ENCODE measurements at regions not wholly inside any gene's neighbourhood (a gene's known extent, or its start where the extent isn't known, plus 50 kb on each side); places are given as distances from the start of the nearest gene placed in this dataset.
A peak's percentile ranks its signal among the peaks of the same experiment; 100 is the strongest.

DNA sequence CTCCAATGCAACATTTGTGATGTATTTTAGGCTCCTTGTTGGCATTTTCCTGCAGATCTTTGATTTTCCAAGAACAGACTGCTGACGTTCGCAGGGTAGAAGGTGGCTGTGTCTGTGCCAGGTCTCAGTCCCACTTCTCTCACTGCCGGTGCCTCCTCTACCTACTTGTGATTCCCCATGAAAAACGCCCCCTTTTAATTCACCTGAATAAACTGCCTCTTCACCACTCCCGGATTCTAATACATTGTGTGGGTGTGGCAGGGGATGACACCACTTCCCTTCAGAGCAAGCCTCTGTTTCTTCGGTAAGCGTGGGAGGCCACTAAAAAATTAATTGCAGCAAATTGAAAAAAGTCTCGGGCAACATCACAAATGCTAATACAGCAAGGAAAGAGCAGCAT, 96.1 kb upstream of the FAM9B start:
- Histone ChIP-seq H3K9ac (ENCODE audit: low read length) (no peak overlapping the region), H3K4me1 (ENCODE audit: control insufficient read depth, insufficient read depth, low read length) (peaks cover 6% of the 10 kb centered on the region; the same call in 1 of the 2 replicates)

DNA sequence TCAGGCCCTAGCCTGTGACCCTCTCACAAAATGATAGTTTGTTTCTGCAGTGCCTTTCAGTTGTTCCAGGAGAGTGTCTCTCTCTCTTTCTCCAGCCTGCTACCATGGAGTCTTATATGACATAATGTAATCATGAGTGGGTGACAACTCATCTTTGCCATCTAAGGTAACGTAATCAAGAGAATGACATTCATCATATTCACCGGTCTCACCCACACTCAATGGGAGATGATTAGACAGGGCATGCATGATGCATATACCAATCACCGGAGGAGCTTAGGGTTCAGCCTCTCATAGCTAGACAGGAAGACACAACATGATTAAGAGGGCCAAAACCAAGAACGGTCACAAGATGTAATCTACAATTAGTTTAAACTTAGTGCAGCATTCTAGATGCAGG, 97.1 kb upstream of the FAM9B start:
- no peaks in the 10 kb centered on the region; the same call in 1 of the 2 replicates for H3K27me3 ChIP-seq (ENCODE audit: control insufficient read depth, insufficient read depth, low read length)
- peaks cover 6% of the 10 kb centered on the region; the same call in 1 of the 2 replicates for H3K4me1 ChIP-seq (ENCODE audit: control insufficient read depth, insufficient read depth, low read length)
- no peaks in the 10 kb centered on the region for H3K36me3 ChIP-seq (ENCODE audit: control insufficient read depth, insufficient read depth, low read length)
- no peak overlapping the region for H3K4me3 ChIP-seq (ENCODE audit: low read depth, low read length)
- H3K9ac ChIP-seq (ENCODE audit: low read length): no peak overlapping the region
- H3K9me3 ChIP-seq (ENCODE audit: control insufficient read depth, insufficient read depth, low read depth, low read length): peaks cover 12% of the 10 kb centered on the region
- no peak overlapping the region for H3K27ac ChIP-seq (ENCODE audit: low read depth, low read length)

More for the DNA sequence above, 96.1 kb upstream of the FAM9B start:
- H3K27me3 ChIP-seq (ENCODE audit: control insufficient read depth, insufficient read depth, low read length): no peaks in the 10 kb centered on the region; the same call in 1 of the 2 replicates
- no peak overlapping the region for H3K27ac ChIP-seq (ENCODE audit: low read depth, low read length)
- H3K4me3 ChIP-seq (ENCODE audit: low read depth, low read length): no peak overlapping the region
- H3K9me3 ChIP-seq (ENCODE audit: control insufficient read depth, insufficient read depth, low read depth, low read length): peaks cover 12% of the 10 kb centered on the region
- H3K36me3 ChIP-seq (ENCODE audit: control insufficient read depth, insufficient read depth, low read length): no peaks in the 10 kb centered on the region

DNA sequence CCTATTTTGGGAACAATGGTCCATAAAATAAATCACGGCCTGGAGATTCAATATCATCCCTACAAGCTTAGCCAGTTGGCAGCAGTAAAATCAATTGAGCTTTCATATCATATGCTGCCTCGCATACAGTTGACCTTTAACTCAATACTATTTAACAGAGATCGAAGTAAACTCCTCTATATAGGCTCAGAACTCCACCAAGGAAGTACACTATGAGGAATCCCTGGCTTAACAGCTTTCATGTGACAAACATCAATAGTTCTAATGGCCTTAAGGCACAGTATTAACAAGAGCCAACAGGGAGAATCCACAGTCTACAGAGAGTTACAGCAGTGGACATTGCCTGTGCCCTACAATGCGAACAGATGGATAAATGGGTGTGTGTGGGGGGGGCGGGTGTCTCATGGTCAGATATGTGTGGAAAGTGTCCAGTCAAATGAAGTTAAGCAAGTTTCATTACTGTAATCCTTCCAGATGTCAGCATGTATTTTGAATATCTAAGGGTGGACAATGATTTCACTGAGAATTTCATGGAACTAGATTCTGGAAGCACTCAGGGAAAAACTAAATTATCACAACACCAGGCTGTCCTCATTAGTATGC, 98.2 kb upstream of the FAM9B start:
- H3K36me3 ChIP-seq (ENCODE audit: control insufficient read depth, insufficient read depth, low read length): no peaks in the 10 kb centered on the region
- peaks cover 12% of the 10 kb centered on the region for H3K9me3 ChIP-seq (ENCODE audit: control insufficient read depth, insufficient read depth, low read depth, low read length)
- no peak overlapping the region for H3K9ac ChIP-seq (ENCODE audit: low read length)
- no peak overlapping the region for H3K4me3 ChIP-seq (ENCODE audit: low read depth, low read length)
- peaks cover 6% of the 10 kb centered on the region; the same call in 1 of the 2 replicates for H3K4me1 ChIP-seq (ENCODE audit: control insufficient read depth, insufficient read depth, low read length)
- no peaks in the 10 kb centered on the region; the same call in 1 of the 2 replicates for H3K27me3 ChIP-seq (ENCODE audit: control insufficient read depth, insufficient read depth, low read length)
- H3K27ac ChIP-seq (ENCODE audit: low read depth, low read length): no peak overlapping the region

DNA sequence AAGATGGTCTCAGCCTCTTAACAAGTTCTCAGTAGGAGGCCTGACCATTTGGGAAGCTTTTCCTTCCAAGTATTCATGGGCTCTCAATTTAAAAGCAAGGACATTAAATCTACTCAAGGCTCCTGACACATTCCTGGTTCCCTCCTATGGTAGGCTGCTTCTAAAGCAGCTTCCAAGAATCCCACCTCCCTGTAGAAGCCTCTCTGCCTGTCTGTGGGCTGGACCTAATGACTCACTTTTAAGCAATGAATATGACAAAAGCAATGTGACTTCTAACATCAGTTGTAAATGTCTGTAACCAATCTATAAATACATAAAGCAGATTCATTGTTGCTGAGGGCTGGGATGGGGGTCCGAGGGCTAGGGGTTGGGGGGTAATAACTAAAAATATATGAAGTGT, 99.5 kb upstream of the FAM9B start:
- Histone ChIP-seq H3K27me3 (ENCODE audit: control insufficient read depth, insufficient read depth, low read length) (no peaks in the 10 kb centered on the region; the same call in 1 of the 2 replicates), H3K9ac (ENCODE audit: low read length) (no peak overlapping the region), H3K4me3 (ENCODE audit: low read depth, low read length) (no peak overlapping the region), H3K9me3 (ENCODE audit: control insufficient read depth, insufficient read depth, low read depth, low read length) (peaks cover 12% of the 10 kb centered on the region), H3K36me3 (ENCODE audit: control insufficient read depth, insufficient read depth, low read length) (no peaks in the 10 kb centered on the region), H3K27ac (ENCODE audit: low read depth, low read length) (no peak overlapping the region), H3K4me1 (ENCODE audit: control insufficient read depth, insufficient read depth, low read length) (peaks cover 6% of the 10 kb centered on the region; the same call in 1 of the 2 replicates)

DNA sequence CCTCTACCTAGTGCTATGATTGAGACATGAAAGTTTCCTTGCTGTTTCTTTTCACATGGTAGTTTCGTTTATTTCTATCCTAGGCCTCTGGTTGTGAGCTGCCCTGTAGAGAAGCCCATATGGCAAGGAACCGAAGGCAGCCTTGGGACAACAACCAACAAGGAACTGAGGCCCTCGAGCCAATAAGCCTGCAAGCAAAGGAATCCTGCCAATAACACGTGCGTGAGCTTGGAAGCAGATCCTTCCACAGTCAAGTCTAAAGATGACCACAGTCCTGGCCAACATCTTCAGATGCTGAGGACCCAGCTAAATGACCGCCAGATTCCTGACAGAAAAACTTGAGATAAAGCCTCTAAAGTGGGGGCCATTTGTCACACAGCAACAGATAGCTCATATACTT, 100.4 kb upstream of the FAM9B start:
- no peak overlapping the region for H3K9ac ChIP-seq (ENCODE audit: low read length)
- H3K27me3 ChIP-seq (ENCODE audit: control insufficient read depth, insufficient read depth, low read length): no peaks in the 10 kb centered on the region; the same call in 1 of the 2 replicates
- H3K9me3 ChIP-seq (ENCODE audit: control insufficient read depth, insufficient read depth, low read depth, low read length): peaks cover 12% of the 10 kb centered on the region
- H3K4me1 ChIP-seq (ENCODE audit: control insufficient read depth, insufficient read depth, low read length): peaks cover 6% of the 10 kb centered on the region; the same call in 1 of the 2 replicates
- H3K4me3 ChIP-seq (ENCODE audit: low read depth, low read length): no peak overlapping the region
- H3K36me3 ChIP-seq (ENCODE audit: control insufficient read depth, insufficient read depth, low read length): no peaks in the 10 kb centered on the region
- H3K27ac ChIP-seq (ENCODE audit: low read depth, low read length): no peak overlapping the region

DNA sequence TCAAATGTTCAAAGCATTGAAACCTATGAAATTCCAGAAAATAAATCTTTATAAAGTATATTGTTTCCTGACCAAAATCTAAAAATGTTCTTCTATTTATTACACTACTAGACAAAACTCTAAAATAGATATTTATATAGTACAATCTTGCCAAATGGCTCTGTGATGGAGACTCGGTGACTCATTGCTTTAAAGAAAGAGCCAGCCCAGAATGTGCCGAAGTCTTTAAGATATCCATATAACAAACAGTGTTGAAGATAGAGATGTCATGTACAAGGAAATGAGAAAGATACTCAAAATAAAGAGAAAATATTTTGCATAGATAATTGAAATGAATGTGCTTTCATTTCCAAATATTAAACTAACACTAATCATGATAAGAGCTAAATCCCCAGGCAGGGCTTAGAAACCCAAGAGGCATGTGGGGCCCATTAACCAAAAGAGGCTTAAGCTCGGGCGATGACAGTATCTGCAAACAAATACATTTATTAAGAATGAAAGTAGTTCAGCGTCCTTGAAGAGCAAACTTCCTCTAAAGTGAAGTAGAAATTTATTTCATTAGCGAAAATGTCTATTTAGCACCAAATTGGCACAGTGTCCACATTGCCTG, 102.1 kb upstream of the FAM9B start:
- H3K9me3 ChIP-seq (ENCODE audit: control insufficient read depth, insufficient read depth, low read depth, low read length): peaks cover 12% of the 10 kb centered on the region
- H3K4me1 ChIP-seq (ENCODE audit: control insufficient read depth, insufficient read depth, low read length): peaks cover 6% of the 10 kb centered on the region; the same call in 1 of the 2 replicates
- no peak overlapping the region for H3K9ac ChIP-seq (ENCODE audit: low read length)
- H3K36me3 ChIP-seq (ENCODE audit: control insufficient read depth, insufficient read depth, low read length): no peaks in the 10 kb centered on the region
- H3K4me3 ChIP-seq (ENCODE audit: low read depth, low read length): no peak overlapping the region
- no peak overlapping the region for H3K27ac ChIP-seq (ENCODE audit: low read depth, low read length)
- H3K27me3 ChIP-seq (ENCODE audit: control insufficient read depth, insufficient read depth, low read length): no peaks in the 10 kb centered on the region; the same call in 1 of the 2 replicates

DNA sequence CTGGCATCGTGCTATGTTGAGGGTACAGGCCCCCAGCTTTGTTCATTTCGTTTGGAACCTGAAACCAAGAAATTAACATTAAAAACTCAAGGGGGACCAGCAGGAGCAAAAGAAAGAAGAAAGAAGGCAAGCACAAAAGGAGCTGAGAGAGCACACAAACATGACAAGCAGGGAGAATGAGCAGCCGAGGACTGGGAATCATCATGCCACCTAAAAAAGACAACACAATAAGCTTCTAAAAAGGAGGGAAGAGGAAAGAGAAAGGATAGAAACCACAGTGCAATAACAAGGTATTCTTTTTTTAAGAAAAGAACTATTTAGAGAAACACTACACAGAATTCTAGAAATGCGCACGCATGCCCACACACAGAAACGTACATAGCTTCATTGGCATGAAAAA, 103.2 kb upstream of the FAM9B start:
- Histone ChIP-seq H3K9ac (ENCODE audit: low read length) (no peak overlapping the region), H3K9me3 (ENCODE audit: control insufficient read depth, insufficient read depth, low read depth, low read length) (peaks cover 9% of the 10 kb centered on the region), H3K4me3 (ENCODE audit: low read depth, low read length) (no peak overlapping the region), H3K27ac (ENCODE audit: low read depth, low read length) (no peak overlapping the region), H3K4me1 (ENCODE audit: control insufficient read depth, insufficient read depth, low read length) (peaks cover 6% of the 10 kb centered on the region; the same call in 1 of the 2 replicates), H3K36me3 (ENCODE audit: control insufficient read depth, insufficient read depth, low read length) (no peaks in the 10 kb centered on the region), H3K27me3 (ENCODE audit: control insufficient read depth, insufficient read depth, low read length) (no peaks in the 10 kb centered on the region)

DNA sequence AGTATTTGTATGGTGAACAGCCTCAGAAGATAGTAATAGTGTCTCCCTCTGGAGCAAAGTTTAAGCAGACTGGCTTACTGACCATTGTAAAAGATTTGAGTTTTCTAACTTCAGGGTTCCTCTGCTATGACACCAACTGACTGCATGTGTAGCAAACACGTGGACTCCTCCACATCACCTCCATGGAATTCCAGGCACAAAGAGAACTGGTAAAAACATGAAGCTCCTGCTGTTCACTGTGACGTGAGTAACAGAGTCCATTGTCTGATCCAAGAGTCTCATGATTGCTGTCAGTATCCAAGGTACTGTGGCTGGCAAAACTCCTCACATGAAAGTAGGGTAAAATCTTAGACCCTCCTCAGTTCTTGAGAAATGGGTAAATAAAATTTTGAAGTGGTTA, 107.6 kb upstream of the FAM9B start:
- Histone ChIP-seq H3K4me3 (ENCODE audit: low read depth, low read length) (no peak overlapping the region), H3K27ac (ENCODE audit: low read depth, low read length) (no peak overlapping the region), H3K4me1 (ENCODE audit: control insufficient read depth, insufficient read depth, low read length) (peaks cover 22% of the 10 kb centered on the region), H3K9ac (ENCODE audit: low read length) (no peak overlapping the region), H3K27me3 (ENCODE audit: control insufficient read depth, insufficient read depth, low read length) (no peaks in the 10 kb centered on the region), H3K9me3 (ENCODE audit: control insufficient read depth, insufficient read depth, low read depth, low read length) (no peaks in the 10 kb centered on the region), H3K36me3 (ENCODE audit: control insufficient read depth, insufficient read depth, low read length) (no peaks in the 10 kb centered on the region)

DNA sequence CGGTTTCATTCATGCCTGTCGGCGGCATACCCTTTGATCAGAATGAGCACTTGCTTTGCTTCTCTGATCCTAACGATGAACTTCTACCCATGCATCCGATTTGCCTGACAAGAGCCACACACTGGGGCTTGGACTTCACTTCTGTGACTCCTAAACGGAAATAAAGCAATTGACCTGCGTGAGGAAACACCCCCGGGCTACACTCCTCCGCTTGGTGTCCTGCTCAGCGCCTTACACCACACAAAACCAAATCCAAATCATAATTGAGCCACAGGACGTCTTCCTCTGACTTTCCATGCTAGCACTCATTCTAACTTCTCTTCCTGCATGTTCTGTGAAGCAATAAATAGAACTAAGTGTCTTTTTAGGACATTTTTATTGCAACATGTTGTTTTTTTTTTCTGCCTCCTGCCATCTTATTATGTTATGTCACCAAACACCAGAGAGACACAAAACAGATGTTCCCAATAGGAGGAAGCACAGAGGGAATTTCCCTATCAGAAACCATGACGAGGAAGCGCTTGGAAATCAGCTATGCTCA, 110.8 kb upstream of the FAM9B start:
- Histone ChIP-seq H3K4me1 (ENCODE audit: control insufficient read depth, insufficient read depth, low read length) (peaks cover 52% of the 10 kb centered on the region), H3K27ac (ENCODE audit: low read depth, low read length) (no peak overlapping the region; the same call in 1 of the 2 replicates), H3K4me3 (ENCODE audit: low read depth, low read length) (no peak overlapping the region; the same call in 1 of the 2 replicates), H3K9me3 (ENCODE audit: control insufficient read depth, insufficient read depth, low read depth, low read length) (no peaks in the 10 kb centered on the region), H3K36me3 (ENCODE audit: control insufficient read depth, insufficient read depth, low read length) (no peaks in the 10 kb centered on the region), H3K9ac (ENCODE audit: low read length) (no peak overlapping the region), H3K27me3 (ENCODE audit: control insufficient read depth, insufficient read depth, low read length) (no peaks in the 10 kb centered on the region)

DNA sequence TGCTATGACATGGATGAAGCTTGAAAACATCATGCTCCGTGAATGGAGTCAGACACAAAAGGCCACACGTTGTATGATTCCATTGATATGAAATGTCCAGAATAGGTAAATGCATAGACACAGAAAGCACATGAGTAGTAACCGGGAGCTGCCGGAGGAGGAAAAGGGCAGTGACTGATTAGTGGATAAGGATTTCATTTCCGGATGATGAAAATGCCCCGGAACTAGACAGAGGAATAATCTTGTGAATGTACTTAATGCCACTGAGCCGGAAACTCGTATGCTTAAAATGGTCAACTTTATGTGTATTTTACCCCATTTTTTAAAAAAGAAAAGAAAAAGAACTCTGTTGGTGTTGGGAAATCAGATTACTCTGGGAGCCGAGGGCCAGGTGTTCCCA, 112.7 kb upstream of the FAM9B start:
- Histone ChIP-seq H3K9me3 (ENCODE audit: control insufficient read depth, insufficient read depth, low read depth, low read length) (peaks cover 16% of the 10 kb centered on the region), H3K36me3 (ENCODE audit: control insufficient read depth, insufficient read depth, low read length) (peaks cover 7% of the 10 kb centered on the region; the same call in 1 of the 2 replicates), H3K4me3 (ENCODE audit: low read depth, low read length) (no peak overlapping the region), H3K27me3 (ENCODE audit: control insufficient read depth, insufficient read depth, low read length) (no peaks in the 10 kb centered on the region), H3K4me1 (ENCODE audit: control insufficient read depth, insufficient read depth, low read length) (peaks cover 54% of the 10 kb centered on the region), H3K27ac (ENCODE audit: low read depth, low read length) (peak overlapping the region; percentile 95; the same call in 1 of the 2 replicates), H3K9ac (ENCODE audit: low read length) (no peak overlapping the region)

DNA sequence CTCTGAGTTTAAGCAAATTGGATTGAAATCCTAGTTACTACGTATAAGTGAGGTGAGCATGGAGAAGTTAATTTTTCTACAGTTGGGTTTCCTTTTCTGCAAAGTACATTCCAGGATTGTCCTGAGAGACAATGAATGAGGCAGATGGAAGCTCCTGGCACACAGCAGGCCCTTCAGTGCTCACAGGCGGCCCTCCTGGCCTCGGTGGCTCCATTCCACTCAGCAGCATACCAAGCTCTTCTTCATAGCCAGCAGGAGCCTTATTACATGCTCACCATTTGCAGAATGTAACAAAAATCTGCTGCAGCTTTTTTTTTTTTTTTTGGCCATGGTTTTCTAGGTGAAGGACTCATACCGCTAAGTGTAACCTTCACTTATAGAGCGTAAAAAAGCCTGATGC, 113.2 kb upstream of the FAM9B start:
- H3K4me3 ChIP-seq (ENCODE audit: low read depth, low read length): no peak overlapping the region
- no peaks in the 10 kb centered on the region for H3K27me3 ChIP-seq (ENCODE audit: control insufficient read depth, insufficient read depth, low read length)
- peak overlapping the region; percentile 95; the same call in 1 of the 2 replicates for H3K27ac ChIP-seq (ENCODE audit: low read depth, low read length)
- peaks cover 7% of the 10 kb centered on the region; the same call in 1 of the 2 replicates for H3K36me3 ChIP-seq (ENCODE audit: control insufficient read depth, insufficient read depth, low read length)
- peaks cover 54% of the 10 kb centered on the region for H3K4me1 ChIP-seq (ENCODE audit: control insufficient read depth, insufficient read depth, low read length)
- no peak overlapping the region for H3K9ac ChIP-seq (ENCODE audit: low read length)
- peaks cover 20% of the 10 kb centered on the region for H3K9me3 ChIP-seq (ENCODE audit: control insufficient read depth, insufficient read depth, low read depth, low read length)

Data from HUES6 (cell line).